Smooth muscle cell (in vitro differentiated cells): ENCODE measurements at regions not wholly inside any gene's neighbourhood (a gene's known extent, or its start where the extent isn't known, plus 50 kb on each side); places are given as distances from the start of the nearest gene placed in this dataset.

Experiments used
- DNase-seq: peaks from one replicate; lab custom pipeline; 2025; ENCODE audit not compliant: unreplicated experiment; lab: John Stamatoyannopoulos, UW
- H2AFZ ChIP-seq: fragments of 200-600 bp; sonication (generic); 2 replicates; pipeline ENCODE4 v1.6.0; 2016; ENCODE audit warnings: antibody characterized with exemption, low read depth, mild to moderate bottlenecking
- H3F3A ChIP-seq: fragments of 200-600 bp; sonication (generic); 2 replicates; pipeline ENCODE4 v1.6.0; 2017; ENCODE audit warnings: antibody characterized with exemption, low read depth
- H3K27ac ChIP-seq: fragments of 200-600 bp; sonication (generic); 2 replicates; pipeline ENCODE4 v1.5.1; 2016; ENCODE audit warnings: low read depth, mild to moderate bottlenecking
- H3K27me3 ChIP-seq: fragments of 200-600 bp; sonication (generic); 2 replicates; pipeline ENCODE4 v1.6.1; 2016; ENCODE audit warnings: low read depth, mild to moderate bottlenecking
- H3K36me3 ChIP-seq: fragments of 200-600 bp; sonication (generic); 2 replicates; pipeline ENCODE4 v1.5.1; 2016; ENCODE audit warnings: low read depth
- H3K4me1 ChIP-seq: fragments of 200-600 bp; sonication (generic); 2 replicates; pipeline ENCODE4 v1.5.1; 2016; ENCODE audit warnings: low read depth
- H3K4me2 ChIP-seq: fragments of 200-600 bp; sonication (generic); 2 replicates; pipeline ENCODE4 v1.6.0; 2016; ENCODE audit warnings: mild to moderate bottlenecking
- H3K4me3 ChIP-seq: fragments of 200-600 bp; sonication (generic); 2 replicates; pipeline ENCODE4 v1.5.1; 2016; ENCODE audit warnings: mild to moderate bottlenecking
- H3K79me2 ChIP-seq: fragments of 200-600 bp; sonication (generic); 2 replicates; pipeline ENCODE4 v1.6.0; 2016; ENCODE audit warnings: low read depth, mild to moderate bottlenecking
- H3K9ac ChIP-seq: fragments of 200-600 bp; sonication (generic); 2 replicates; pipeline ENCODE4 v1.6.0; 2016; ENCODE audit warnings: low read depth
- H3K9me3 ChIP-seq: fragments of 200-600 bp; sonication (generic); replicated peaks from 2 replicates; pipeline ENCODE4 v1.5.1; 2016; ENCODE audit warnings: low read depth
- H4K20me1 ChIP-seq: fragments of 200-600 bp; sonication (generic); 2 replicates; pipeline ENCODE4 v1.6.0; 2016; ENCODE audit warnings: low read depth
- CTCF ChIP-seq: fragments of 200-600 bp; sonication (generic); IDR thresholded peaks from 2 replicates; pipeline ENCODE4 v1.5.1; 2017; ENCODE audit warnings: borderline replicate concordance, mild to moderate bottlenecking, antibody characterized with exemption; ENCODE audit not compliant: insufficient read depth, poor library complexity, severe bottlenecking
- WGBS: methylation state at CpG from one replicate; pipeline ENCODE4 v1.1.7; 2016; ENCODE audit warnings: low lambda C conversion rate; 5-methylcytosine and 5-hydroxymethylcytosine counted together

DNA sequence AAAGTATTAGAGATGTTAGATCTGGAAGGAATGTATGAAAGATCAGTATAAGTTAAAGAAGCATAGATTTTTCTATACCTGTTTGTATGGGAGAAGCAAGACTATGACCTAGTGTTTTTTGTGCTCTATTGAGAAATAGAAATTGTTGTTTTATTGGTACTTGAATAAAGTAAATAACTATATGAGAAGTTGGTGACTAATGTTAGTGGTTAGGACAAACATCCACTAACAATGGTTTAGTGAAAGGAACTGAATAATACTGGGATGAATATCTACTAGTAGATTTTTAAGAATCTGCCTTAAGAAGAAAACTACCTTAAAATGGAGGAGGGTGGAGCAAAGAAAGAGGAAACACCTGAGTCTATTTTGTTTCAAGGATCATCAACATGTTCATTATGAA lies 521.1 kb upstream of the POT1 start:
- Histone ChIP-seq H3K4me3 (no peak overlapping the region), H3K4me1 (no peaks in the 10 kb centered on the region), H3K27me3 (no peaks in the 10 kb centered on the region), H3F3A (no peaks in the 10 kb centered on the region), H3K27ac (no peak overlapping the region), H3K9me3 (no peaks in the 10 kb centered on the region), H3K79me2 (no peaks in the 10 kb centered on the region), H3K4me2 (no peak overlapping the region), H4K20me1 (no peaks in the 10 kb centered on the region), H3K36me3 (no peaks in the 10 kb centered on the region), H2AFZ (no peak overlapping the region), H3K9ac (no peak overlapping the region)
- DNase-seq, result no peak
- TF ChIP-seq CTCF, result no peak

DNA sequence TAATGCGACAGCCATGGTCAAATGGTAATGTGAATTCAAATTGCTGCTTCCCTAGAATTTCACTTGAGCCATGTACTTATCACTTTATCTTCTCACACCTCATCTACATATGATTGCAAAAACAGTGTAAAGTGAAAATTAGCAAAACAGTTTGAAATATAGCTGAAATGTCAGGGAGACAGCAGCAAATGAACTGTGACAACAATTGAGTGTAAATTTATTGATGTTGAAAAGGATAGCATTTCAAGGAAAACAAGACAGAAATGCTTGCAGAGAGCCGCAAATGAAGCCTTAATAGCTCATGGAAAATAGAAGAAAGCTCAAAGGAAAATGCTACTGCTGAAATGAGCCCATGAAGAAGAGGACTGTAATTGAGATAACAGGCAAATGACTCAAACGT lies 516.2 kb upstream of the POT1 start:
- Histone ChIP-seq H3K9me3 (no peaks in the 10 kb centered on the region), H3K4me2 (no peak overlapping the region), H2AFZ (no peak overlapping the region), H3K4me1 (no peaks in the 10 kb centered on the region), H3K9ac (no peak overlapping the region), H3K27me3 (no peaks in the 10 kb centered on the region), H3F3A (no peaks in the 10 kb centered on the region), H3K79me2 (no peaks in the 10 kb centered on the region), H3K27ac (no peak overlapping the region), H3K4me3 (no peak overlapping the region), H4K20me1 (no peaks in the 10 kb centered on the region), H3K36me3 (no peaks in the 10 kb centered on the region)
- no peak for TF ChIP-seq CTCF
- 65% methylated on average over 3 of the region's 3 CpGs for WGBS
- DNase-seq, result no peak

- no peak for DNase-seq
- H3K27me3 ChIP-seq, result no peaks in the 10 kb centered on the region
These were observed 515.2 kb upstream of the POT1 start for GRCh38 chr7:125444864-125445263.

More at GRCh38 chr7:125444864-125445263, 515.2 kb upstream of the POT1 start:
- TF ChIP-seq CTCF, result no peak
- Histone ChIP-seq H3K79me2 (no peaks in the 10 kb centered on the region), H3K4me2 (no peak overlapping the region), H4K20me1 (no peaks in the 10 kb centered on the region), H3K9me3 (no peaks in the 10 kb centered on the region), H3K27ac (no peak overlapping the region), H3F3A (no peaks in the 10 kb centered on the region), H3K36me3 (no peaks in the 10 kb centered on the region), H3K4me3 (no peak overlapping the region), H3K4me1 (no peaks in the 10 kb centered on the region), H3K9ac (no peak overlapping the region), H2AFZ (no peak overlapping the region)
- WGBS, result 90% methylated on average over 1 of the region's 1 CpG
